SKM-1 (cell line): ENCODE measurements at regions not wholly inside any gene's neighbourhood (a gene's known extent, or its start where the extent isn't known, plus 50 kb on each side); places are given as distances from the start of the nearest gene placed in this dataset.

ENCODE experiments used
- DNase-seq: peaks from one replicate; lab custom pipeline; 2025; ENCODE audit not compliant: unreplicated experiment; lab: John Stamatoyannopoulos, UW

- no peak for DNase-seq
Measured at GRCh38 chr15:60057554-60057953, 53.4 kb downstream of the FOXB1 start.

- DNase-seq, result no peak
Measured at GRCh38 chr15:60059186-60059585, 55.1 kb downstream of the FOXB1 start.

GRCh38 chr15:60061758-60062157 is 57.6 kb downstream of the FOXB1 start:
- no peak for DNase-seq

GRCh38 chr15:60062826-60063225 is 58.7 kb downstream of the FOXB1 start:
- DNase-seq, result no peak

- DNase-seq, result no peak
Measured at GRCh38 chr15:60065951-60066350, 61.8 kb downstream of the FOXB1 start.

GRCh38 chr15:60070838-60071493 is 66.9 kb downstream of the FOXB1 start:
- no peak for DNase-seq

- no peak for DNase-seq
Measured at GRCh38 chr15:60072826-60073465, 68.8 kb downstream of the FOXB1 start.

- no peak for DNase-seq
Measured at GRCh38 chr15:60073466-60073840, 69.3 kb downstream of the FOXB1 start.

GRCh38 chr15:60074181-60074885 is 70.2 kb downstream of the FOXB1 start:
- no peak for DNase-seq

GRCh38 chr15:60076045-60076444 is 71.9 kb downstream of the FOXB1 start:
- no peak for DNase-seq

GRCh38 chr15:60076582-60077276 is 72.6 kb downstream of the FOXB1 start:
- DNase-seq, result no peak

- DNase-seq, result no peak
Measured at GRCh38 chr15:60077581-60078359, 73.7 kb downstream of the FOXB1 start.

- DNase-seq, result no peak
Measured at GRCh38 chr15:60079210-60079609, 75.1 kb downstream of the FOXB1 start.

GRCh38 chr15:60081976-60082375 is 77.9 kb downstream of the FOXB1 start:
- no peak for DNase-seq

GRCh38 chr15:60083318-60083717 is 79.2 kb downstream of the FOXB1 start:
- DNase-seq, result no peak

GRCh38 chr15:60086681-60087429 is 82.7 kb downstream of the FOXB1 start:
- DNase-seq, result no peak

- DNase-seq, result no peak
Measured at GRCh38 chr15:60087561-60087960, 83.5 kb downstream of the FOXB1 start.

GRCh38 chr15:60090747-60091146 is 86.6 kb downstream of the FOXB1 start:
- DNase-seq, result no peak

GRCh38 chr15:60091157-60091556 is 87.0 kb downstream of the FOXB1 start:
- DNase-seq, result no peak

GRCh38 chr15:60091911-60092310 is 87.8 kb downstream of the FOXB1 start:
- no peak for DNase-seq
